HFFc6 (cell line): ENCODE measurements at regions not wholly inside any gene's neighbourhood (a gene's known extent, or its start where the extent isn't known, plus 50 kb on each side); places are given as distances from the start of the nearest gene placed in this dataset.

Source experiments
- DNase-seq: peaks from one replicate; pipeline ENCODE4 v3.0.0-alpha.2; 2018
- H3K27ac Mint-ChIP-seq: 2 replicates; pipeline ENCODE4 v1.8.0; 2020; ENCODE audit warnings: mild to moderate bottlenecking, mixed read lengths
- H3K27me3 Mint-ChIP-seq: 2 replicates; pipeline ENCODE4 v1.8.0; 2021; ENCODE audit warnings: mild to moderate bottlenecking, moderate library complexity, mixed read lengths; ENCODE audit not compliant: insufficient read depth
- H3K36me3 Mint-ChIP-seq: 2 replicates; pipeline ENCODE4 v1.8.0; 2021; ENCODE audit warnings: low read depth, mixed read lengths
- H3K4me1 Mint-ChIP-seq: 2 replicates; pipeline ENCODE4 v1.8.0; 2020; ENCODE audit warnings: low read depth, mixed read lengths
- H3K4me3 Mint-ChIP-seq: 2 replicates; pipeline ENCODE4 v1.8.0; 2020; ENCODE audit warnings: mild to moderate bottlenecking, moderate library complexity, mixed read lengths
- H3K9me3 Mint-ChIP-seq: 2 replicates; pipeline ENCODE4 v1.8.0; 2020; ENCODE audit warnings: mild to moderate bottlenecking, mixed read lengths
- CTCF ChIP-seq: fragments of 200-600 bp; sonication (generic); IDR thresholded peaks from 2 replicates; pipeline ENCODE4 v1.5.0; 2021; ENCODE audit warnings: antibody characterized with exemption, mild to moderate bottlenecking

DNA sequence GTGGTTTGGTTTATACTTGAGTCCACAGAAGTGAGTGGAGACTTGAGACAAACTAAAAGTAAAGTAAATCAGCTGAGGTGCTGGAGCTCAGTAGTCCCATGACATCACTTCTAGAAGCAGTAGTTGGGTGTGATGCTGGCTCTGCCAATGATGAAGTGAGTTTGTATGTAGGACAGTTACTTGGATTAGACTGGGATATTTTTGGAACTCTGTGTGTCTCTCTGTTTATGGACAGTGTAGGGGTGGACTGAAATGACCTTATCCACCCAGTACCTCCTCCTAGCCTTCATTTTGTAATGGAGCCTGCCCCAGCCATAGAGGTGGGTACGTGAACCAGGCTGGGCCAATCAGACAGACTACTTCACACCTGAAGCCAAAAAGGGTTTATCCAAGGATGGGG lies 52.2 kb downstream of the POLR1D start:
- Mint-ChIP-seq H3K4me3 (no peak overlapping the region), H3K27me3 (peaks cover 1% of the 10 kb centered on the region; the same call in 1 of the 2 replicates), H3K36me3 (no peaks in the 10 kb centered on the region), H3K27ac (no peak overlapping the region), H3K9me3 (no peaks in the 10 kb centered on the region), H3K4me1 (no peaks in the 10 kb centered on the region)
- no peak for DNase-seq
- TF ChIP-seq CTCF, result no peak

DNA sequence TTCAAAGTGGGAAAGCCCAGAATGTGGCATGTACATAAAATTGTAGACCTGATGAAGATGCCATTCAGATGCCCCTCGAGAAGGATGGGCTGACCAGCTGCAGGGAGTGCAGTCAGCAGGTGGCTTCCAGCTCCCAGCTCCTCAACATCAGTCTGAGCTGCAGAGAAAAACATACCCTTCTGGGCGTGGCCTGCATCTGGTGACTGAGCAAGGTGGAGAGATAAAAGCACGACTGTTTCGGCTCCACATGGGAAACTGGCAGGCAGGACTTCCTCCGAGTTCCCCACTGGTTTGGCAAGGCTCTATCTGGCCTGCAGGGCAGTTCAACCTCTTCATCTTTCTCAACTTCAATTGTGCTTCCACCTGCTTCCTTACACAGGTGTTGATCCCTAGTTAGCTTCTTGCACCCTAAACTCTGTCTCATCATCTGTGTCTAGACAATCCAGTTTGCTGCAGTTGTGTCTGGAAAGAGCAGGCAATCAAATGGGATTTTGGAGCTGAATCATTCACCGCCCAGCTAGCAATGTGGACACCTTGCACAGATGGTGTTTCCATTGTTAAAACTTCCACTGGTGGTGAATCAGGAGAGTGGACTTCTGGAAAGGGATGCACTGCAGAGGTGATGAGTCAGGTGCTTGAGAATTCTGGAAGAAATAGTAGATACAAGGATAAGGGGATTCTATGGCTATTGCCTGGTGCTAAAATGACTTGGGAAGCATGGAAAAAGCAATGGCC lies 56.8 kb downstream of the POLR1D start:
- Mint-ChIP-seq H3K27me3 (peaks cover 1% of the 10 kb centered on the region; the same call in 1 of the 2 replicates), H3K36me3 (no peaks in the 10 kb centered on the region), H3K4me3 (no peak overlapping the region), H3K9me3 (no peaks in the 10 kb centered on the region), H3K4me1 (no peaks in the 10 kb centered on the region), H3K27ac (no peak overlapping the region)
- no peak for DNase-seq
- TF ChIP-seq CTCF, result no peak

DNA sequence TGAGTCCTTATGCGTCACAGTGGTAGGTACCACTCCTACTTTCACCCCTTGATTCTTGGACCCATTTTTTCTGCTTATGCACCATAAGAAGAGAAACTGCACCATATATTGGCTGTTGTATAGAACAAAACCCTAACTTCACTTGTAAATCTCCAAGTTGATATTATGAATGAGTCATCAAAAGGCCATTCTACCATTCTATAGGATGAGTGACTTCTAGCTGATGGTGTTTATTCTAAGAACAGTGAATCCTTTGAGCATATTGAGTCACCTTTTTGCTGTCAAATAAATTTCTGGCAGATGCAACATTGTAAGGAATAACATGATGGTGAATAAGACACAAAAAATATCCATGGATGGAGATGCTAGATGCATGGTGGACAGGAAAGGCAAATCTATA lies 57.7 kb downstream of the POLR1D start:
- H3K4me1 Mint-ChIP-seq, result no peaks in the 10 kb centered on the region
- no peaks in the 10 kb centered on the region for H3K36me3 Mint-ChIP-seq
- no peak overlapping the region for H3K4me3 Mint-ChIP-seq
- no peaks in the 10 kb centered on the region for H3K9me3 Mint-ChIP-seq
- H3K27ac Mint-ChIP-seq, result no peak overlapping the region
- DNase-seq, result no peak
- peaks cover 1% of the 10 kb centered on the region; the same call in 1 of the 2 replicates for H3K27me3 Mint-ChIP-seq
- TF ChIP-seq CTCF, result no peak

- TF ChIP-seq CTCF, result no peak
- no peak overlapping the region for H3K27ac Mint-ChIP-seq
Measured at GRCh38 chr13:27679896-27680295, 58.2 kb downstream of the POLR1D start.

GRCh38 chr13:27680465-27680864 lies 58.8 kb downstream of the POLR1D start:
- Mint-ChIP-seq H3K4me3 (no peak overlapping the region), H3K9me3 (no peaks in the 10 kb centered on the region), H3K4me1 (no peaks in the 10 kb centered on the region), H3K27me3 (peaks cover 2% of the 10 kb centered on the region; the same call in 1 of the 2 replicates), H3K36me3 (no peaks in the 10 kb centered on the region), H3K27ac (no peak overlapping the region)
- TF ChIP-seq CTCF, result no peak
- DNase-seq, result no peak

More at GRCh38 chr13:27679896-27680295, 58.2 kb downstream of the POLR1D start:
- Mint-ChIP-seq H3K4me1 (no peaks in the 10 kb centered on the region), H3K27me3 (peaks cover 1% of the 10 kb centered on the region; the same call in 1 of the 2 replicates), H3K36me3 (no peaks in the 10 kb centered on the region), H3K9me3 (no peaks in the 10 kb centered on the region), H3K4me3 (no peak overlapping the region)
- no peak for DNase-seq
